HL-60 (cell line): ENCODE measurements at regions not wholly inside any gene's neighbourhood (a gene's known extent, or its start where the extent isn't known, plus 50 kb on each side); places are given as distances from the start of the nearest gene placed in this dataset.

Experiments used
- DNase-seq, 2 experiments: peaks; one replicate each; pipeline ENCODE4 v3.0.0-alpha.2; 2010 to 2020; ENCODE audit warnings: low read depth in 1 of 2, low spot score in 1 of 2
- H3K27ac ChIP-seq: fragments of 250-450 bp; sonication (Bioruptor Pico); replicated peaks from 2 replicates; pipeline ENCODE4 v1.5.1; 2020; ENCODE audit warnings: mild to moderate bottlenecking, moderate library complexity
- H3K27me3 ChIP-seq: fragments of 250-450 bp; sonication (Bioruptor Pico); 2 replicates; pipeline ENCODE4 v1.5.1; 2021; ENCODE audit warnings: mild to moderate bottlenecking, moderate library complexity; ENCODE audit not compliant: insufficient read depth, poor library complexity, severe bottlenecking
- H3K4me3 ChIP-seq: replicated peaks from 2 replicates; pipeline ENCODE4 v1.5.1; 2011; ENCODE audit warnings: mild to moderate bottlenecking, control low read depth, low read length; ENCODE audit not compliant: insufficient read depth
- CTCF ChIP-seq: IDR thresholded peaks from one replicate; pipeline ENCODE4 v1.5.1; 2011; ENCODE audit warnings: low read length, control low read depth, inconsistent platforms; ENCODE audit not compliant: insufficient read depth
- GABPA ChIP-seq: IDR thresholded peaks from 2 replicates; pipeline ENCODE4 v1.6.1; 2012; ENCODE audit warnings: low read depth
- POLR2AphosphoS5 ChIP-seq: IDR thresholded peaks from 2 replicates; pipeline ENCODE4 v1.6.1; 2012; ENCODE audit warnings: low read depth
- SPI1 ChIP-seq: IDR thresholded peaks from 2 replicates; pipeline ENCODE4 v1.6.1; 2012; ENCODE audit warnings: low read depth, mild to moderate bottlenecking, borderline replicate concordance
- TF ChIP-seq, protein P1 (sequence below): IDR thresholded peaks from 2 replicates; pipeline ENCODE4 v1.6.1; 2012; ENCODE audit warnings: low read depth; ENCODE audit not compliant: insufficient replicate concordance

DNA sequence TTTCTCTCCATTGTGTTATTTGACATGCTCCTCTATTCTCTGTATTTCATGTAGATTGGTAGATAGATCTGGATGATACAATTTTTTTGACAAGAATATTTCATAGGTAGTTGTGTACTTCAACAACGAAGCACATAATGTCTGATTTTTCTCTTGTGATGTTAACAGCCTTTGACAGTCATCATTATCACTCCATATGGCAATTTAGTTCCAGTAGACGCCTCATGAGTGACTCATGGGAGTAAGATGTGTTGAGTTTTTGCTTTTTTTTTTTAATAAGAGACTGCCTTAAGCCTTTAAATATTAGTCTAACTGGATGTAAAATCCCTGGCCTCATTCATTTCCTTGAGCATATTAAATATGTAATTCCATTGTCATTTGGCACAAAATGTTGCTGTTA, 123.5 kb upstream of the ZNF32 start:
- H3K27me3 ChIP-seq = no peaks in the 10 kb centered on the region
- DNase-seq = no peak
- TF ChIP-seq CTCF (no peak), SPI1 (no peak), POLR2AphosphoS5 (no peak), GABPA (no peak)
- TF ChIP-seq, protein P1, sequence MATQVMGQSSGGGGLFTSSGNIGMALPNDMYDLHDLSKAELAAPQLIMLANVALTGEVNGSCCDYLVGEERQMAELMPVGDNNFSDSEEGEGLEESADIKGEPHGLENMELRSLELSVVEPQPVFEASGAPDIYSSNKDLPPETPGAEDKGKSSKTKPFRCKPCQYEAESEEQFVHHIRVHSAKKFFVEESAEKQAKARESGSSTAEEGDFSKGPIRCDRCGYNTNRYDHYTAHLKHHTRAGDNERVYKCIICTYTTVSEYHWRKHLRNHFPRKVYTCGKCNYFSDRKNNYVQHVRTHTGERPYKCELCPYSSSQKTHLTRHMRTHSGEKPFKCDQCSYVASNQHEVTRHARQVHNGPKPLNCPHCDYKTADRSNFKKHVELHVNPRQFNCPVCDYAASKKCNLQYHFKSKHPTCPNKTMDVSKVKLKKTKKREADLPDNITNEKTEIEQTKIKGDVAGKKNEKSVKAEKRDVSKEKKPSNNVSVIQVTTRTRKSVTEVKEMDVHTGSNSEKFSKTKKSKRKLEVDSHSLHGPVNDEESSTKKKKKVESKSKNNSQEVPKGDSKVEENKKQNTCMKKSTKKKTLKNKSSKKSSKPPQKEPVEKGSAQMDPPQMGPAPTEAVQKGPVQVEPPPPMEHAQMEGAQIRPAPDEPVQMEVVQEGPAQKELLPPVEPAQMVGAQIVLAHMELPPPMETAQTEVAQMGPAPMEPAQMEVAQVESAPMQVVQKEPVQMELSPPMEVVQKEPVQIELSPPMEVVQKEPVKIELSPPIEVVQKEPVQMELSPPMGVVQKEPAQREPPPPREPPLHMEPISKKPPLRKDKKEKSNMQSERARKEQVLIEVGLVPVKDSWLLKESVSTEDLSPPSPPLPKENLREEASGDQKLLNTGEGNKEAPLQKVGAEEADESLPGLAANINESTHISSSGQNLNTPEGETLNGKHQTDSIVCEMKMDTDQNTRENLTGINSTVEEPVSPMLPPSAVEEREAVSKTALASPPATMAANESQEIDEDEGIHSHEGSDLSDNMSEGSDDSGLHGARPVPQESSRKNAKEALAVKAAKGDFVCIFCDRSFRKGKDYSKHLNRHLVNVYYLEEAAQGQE = no peak
- no peak overlapping the region for H3K27ac ChIP-seq
- no peak overlapping the region for H3K4me3 ChIP-seq

- Histone ChIP-seq H3K27ac (no peak overlapping the region), H3K27me3 (no peaks in the 10 kb centered on the region), H3K4me3 (no peak overlapping the region)
- no peak for DNase-seq
- TF ChIP-seq POLR2AphosphoS5 (no peak), GABPA (no peak), CTCF (no peak), SPI1 (no peak)
- TF ChIP-seq, protein P1 = no peak
These were observed 123.0 kb upstream of the ZNF32 start for GRCh38 chr10:43771675-43772074.

DNA sequence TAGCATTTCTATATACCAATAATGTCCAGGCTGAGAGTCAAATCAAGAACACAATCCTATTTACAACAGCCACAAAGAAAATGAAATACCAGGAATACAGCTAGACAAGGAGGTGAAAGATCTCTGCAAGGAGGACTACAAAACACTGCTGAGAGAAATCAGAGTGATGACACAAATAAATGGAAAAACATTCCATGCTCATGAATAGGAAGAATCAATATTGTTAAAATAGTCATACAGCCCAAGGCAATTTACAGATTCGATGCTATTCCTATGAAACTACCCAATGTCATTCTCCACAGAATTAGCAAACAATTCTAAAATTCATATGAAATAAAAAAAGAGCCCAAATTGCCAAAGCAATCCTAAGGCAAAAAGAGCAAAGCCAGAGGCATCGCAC, 116.8 kb upstream of the ZNF32 start:
- TF ChIP-seq SPI1 (no peak), GABPA (no peak), CTCF (no peak), POLR2AphosphoS5 (no peak)
- TF ChIP-seq, protein P1 = no peak
- no peak for DNase-seq
- Histone ChIP-seq H3K27ac (no peak overlapping the region), H3K27me3 (no peaks in the 10 kb centered on the region), H3K4me3 (no peak overlapping the region)
